Fibroblast of gingiva (primary cell): ENCODE measurements at regions not wholly inside any gene's neighbourhood (a gene's known extent, or its start where the extent isn't known, plus 50 kb on each side); places are given as distances from the start of the nearest gene placed in this dataset.

Experiments used
- DNase-seq: peaks from one replicate; pipeline ENCODE4 v3.0.0-alpha.2; 2011; ENCODE audit warnings: low read depth

DNA sequence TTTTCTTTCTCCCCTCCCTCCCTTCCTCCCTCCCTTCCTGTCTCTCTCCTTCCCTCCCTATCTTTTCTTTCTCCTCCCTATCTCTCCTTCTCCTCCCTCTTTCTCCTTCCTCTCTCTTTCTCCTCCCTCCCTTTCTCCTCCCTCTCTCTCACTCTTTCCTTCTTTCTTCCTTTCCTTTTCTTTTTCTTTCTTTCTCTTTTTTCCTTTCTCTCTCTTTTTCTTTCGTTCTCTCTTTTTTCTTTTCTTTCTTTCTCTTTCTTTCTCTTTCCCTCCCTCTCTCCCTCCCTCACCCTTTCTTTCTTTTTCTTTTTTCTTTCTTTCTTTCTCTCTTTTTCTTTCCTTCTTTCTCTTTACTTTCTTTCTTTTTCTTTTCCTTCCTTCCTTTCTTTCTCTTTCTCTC lies 169.7 kb upstream of the LINC00305 start:
- no peak for DNase-seq

DNA sequence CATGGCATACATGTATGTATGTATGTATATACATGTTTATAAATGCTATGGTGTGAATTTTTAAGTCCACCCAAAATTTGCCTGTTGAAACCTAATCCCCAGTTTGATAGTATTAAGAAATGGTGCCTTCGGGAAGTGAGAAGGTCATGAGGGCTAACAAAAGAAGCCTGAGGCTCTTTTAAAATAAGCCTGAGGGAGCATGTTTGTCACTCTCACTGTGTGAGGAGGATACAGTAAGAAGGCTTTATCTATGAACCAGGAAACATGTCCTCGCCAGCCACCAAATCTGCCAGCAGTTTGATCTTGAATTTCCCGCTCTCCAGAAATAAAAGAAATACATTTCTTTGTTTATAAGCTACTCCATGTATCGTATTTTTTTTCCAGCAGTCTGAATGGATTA lies 163.0 kb upstream of the LINC00305 start:
- no peak for DNase-seq

DNA sequence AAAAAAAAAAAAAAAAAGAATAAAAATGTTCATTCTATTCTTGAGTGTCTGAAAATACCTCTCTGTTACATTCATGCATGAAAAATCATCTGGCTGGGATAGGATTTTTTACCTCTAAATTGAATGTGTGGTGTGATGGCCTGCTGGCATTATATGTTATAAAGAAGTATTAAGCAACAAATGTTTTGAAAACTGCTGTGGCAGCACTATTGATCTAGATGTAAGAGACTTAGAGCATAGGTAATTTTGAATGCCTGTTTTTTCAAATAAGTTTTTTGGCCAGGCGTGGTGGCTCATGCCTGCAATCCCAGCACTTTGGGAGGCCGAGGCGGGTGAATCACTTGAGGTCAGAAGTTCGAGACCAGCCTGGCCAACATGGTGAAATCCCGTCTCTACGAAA lies 147.0 kb upstream of the LINC00305 start:
- DNase-seq: no peak

DNA sequence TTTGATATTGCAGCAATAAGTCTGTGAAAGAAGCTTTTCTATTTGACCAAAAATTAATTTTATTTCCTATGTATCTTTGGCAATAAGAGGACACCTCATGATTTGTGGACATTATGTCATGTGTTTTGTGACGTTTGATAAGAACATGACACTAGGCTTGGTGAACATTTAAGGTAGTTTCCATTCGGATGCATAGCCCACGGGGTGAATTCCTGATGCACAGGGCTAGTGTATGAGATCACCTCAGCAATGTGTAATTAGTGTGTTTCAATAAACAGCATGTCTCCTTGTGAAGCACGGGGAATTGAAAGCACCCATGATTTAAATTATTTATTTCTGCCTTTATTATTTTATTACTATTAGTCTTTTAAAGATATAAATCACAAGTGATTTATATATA lies 146.1 kb upstream of the LINC00305 start:
- no peak for DNase-seq

DNA sequence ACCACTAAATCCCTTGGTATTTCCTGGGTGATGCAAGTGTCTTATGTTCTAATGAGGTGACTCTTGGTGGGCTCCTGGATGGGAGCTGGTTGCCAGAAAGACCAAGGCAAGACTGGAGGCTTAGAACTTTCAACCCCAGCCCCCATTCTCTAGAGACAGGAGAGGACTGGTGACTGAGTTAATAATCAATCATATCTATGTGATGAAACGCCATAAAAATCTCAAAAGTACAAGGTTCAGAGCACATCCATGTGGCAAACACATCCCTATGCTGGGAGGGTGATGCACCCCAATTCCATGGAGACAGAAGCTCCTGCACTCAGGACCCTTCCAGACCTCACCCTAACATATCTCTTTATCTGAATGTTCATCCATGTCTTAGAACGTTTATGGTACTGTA lies 139.5 kb upstream of the LINC00305 start:
- DNase-seq: no peak

DNA sequence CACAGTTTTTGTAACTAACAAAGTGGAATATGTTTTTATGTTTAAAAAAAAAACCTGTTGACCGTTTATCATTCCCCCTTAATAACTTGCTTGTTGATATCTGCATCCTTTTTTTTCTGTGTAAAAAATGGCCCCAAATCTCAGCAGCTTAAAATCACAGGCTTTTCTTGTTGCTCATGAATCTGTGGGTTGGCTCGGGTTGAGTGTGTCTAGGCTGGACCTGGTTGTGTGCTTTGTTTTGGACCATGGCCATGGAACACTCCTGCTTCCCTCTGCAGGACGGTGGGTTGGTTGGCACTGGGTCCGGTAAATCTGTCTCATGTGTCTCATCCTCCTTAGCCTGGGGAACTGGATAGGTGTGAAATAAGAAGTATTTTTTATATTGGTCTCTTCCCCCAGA lies 139.0 kb upstream of the LINC00305 start:
- DNase-seq: no peak

DNA sequence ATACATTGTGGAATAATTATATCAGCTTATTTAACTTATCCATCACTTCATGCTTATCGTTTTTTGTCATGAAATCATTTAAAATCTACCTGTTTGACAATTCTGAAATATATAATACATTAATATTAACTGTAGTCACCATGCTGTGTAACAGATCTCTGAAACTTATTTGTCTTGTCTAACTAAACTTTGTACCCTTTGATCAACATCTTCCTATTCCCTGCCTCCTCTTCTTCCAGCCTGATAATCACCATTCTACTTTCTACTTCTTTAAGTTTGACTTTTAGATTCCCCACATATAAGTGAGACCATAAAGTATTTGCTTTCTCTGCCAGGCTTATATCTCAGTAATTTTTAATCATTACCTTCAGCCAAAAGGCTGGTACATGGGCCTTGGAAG lies 134.2 kb upstream of the LINC00305 start:
- no peak for DNase-seq

DNA sequence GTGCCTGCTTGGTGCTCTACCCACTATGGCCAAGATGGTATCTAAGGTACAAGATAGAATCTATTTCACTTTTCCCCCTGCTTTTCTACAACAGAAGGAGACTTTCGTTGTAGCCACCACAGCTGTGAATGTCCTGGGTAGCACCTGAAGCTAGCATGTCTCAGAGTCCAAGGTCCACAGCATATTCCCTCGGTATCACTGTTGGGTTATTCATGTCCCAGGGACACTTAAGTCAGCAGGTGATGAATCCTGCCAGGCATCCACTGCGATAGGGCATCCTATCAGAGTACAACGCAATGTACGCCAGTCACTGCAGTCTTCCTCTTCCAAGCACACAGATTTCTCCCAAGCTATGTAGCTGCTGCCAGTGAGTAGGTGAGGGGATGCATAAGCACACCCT lies 129.1 kb upstream of the LINC00305 start:
- DNase-seq: no peak

DNA sequence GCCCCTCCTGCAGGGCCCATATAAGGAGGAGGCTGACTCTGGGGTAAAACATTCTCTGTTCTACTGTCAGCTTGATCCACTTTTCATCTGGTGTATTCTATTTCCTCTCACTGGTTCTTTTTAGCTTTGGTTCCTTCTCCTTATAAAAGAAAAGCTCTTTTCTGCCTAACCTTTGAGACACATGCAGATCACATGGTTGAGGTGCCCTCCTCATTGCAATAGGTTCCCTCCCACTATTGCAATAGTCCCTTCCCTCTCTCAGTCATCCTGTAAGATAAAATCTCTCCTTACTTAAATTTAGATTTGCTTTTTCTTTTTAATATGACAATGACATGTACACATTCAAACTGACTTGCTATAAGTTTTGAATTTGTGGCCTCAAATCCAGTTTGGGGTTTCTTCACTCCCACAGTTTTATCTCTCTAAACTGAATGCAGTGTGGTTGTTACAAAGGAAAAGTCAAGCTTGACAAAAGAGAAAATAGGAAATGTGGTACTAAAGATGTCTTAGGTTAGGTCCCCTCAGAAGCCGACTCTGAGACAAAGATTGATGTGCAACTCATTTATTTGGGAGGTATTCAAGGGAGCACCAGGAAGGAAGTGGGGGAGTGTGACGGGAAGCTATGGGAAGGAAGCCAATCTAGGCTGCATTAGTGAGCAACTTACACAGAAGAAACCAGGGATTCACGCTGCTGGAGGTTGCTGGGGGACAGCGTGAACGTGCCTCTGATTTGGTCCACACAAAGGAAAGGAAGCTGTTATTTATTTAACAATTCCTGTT lies 127.6 kb upstream of the LINC00305 start:
- DNase-seq: no peak

DNA sequence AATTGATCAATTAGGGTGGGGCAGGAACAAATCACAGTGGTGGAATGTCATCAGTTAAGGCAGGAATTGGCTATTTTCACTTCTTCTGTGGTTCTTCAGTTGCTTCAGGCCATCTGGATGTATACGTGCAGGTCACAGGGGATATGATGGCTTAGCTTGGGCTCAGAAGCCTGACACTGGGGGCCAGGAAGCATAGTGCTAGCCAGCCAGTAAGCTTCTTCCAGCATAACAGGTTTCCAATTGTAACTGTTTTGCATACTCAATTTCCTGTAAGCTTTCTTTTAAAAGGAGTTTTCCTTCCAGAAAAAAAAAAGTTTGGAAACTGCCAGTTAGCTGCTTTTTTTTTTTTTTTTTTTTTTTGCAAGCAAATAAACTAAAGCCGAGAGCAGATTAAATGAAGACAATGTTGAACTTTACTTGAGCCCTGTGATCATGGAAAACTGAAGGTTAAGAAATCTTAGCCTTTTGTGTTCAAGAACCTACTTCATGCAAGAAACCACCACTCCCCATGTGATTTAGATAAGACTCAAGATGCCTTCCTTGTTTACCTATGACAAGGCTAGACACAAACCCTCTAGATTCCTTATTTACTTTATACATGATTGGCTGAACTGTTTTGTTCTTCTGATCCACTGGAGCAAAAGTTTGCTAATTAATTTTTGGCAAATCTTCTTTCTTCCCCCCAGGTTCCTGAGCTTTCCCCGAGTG lies 126.9 kb upstream of the LINC00305 start:
- DNase-seq: no peak

DNA sequence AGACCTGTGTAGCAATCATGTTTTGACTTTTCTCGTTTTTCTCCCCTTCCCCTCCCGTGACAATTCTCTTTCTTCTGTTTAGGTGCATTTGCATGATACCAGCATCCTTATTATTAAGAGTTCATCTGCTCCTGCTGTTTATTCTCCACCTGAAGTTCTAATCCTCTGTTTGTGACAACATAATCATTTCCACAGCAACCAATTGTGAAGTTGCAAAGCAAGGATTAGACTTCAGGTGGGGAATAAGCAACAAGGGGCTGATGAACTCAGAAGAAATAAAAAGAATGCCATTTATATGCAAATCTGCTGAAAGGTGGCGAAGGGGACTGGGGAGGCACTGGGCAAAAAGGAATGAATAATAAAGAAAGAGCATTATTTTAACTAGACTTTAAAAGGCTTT lies 124.8 kb upstream of the LINC00305 start:
- DNase-seq: no peak

DNA sequence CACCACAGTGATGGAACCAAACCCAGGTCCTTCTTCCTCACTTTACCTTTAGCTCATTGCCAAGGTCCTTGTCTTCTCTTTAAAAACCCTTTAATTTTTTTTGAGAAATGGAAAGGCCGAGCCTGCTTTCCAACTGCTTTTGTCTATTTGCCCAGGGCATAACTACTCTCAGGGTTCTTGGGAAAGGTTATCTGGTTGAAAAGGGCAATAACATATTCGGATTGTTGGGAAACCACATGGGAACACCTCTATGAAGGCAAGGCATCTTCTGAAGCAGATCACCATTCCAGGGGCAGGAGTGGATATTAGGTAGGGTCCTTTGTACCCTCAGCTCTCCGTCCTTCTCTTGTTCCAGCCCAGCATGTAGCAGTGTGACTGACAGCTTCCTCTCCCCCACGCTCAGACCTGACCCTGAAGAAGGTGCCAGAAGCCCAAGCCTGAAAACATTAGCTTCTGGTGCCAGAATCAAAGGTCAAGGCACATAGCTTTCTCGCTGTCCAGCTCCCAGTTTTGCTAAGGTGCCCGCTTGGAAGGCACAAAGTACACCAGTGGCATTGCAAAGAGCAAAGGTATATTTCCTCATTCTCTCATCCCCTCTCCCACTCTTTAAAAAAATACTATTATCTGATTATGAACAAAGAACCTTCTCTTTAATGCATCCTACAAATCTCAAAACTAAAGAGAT lies 123.2 kb upstream of the LINC00305 start:
- no peak for DNase-seq

DNA sequence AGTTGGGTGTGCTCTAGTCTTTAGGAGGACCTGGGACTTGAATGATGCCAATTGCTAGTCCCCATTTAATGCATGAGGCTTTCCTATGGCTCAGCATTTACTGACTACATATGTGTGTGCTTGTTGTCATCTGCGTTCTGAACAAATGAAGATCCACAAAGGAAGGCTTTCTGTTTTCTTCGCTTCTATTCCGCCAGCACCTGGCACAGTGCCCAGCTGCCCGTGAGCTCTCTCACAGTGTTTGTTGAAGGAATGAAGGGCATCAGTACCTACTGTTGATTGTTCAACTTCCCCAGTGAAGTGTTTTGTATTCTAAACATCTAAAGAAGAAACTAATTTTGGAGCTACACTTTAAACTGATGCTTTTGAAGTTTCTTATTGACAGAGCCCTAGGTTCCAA lies 122.4 kb upstream of the LINC00305 start:
- no peak for DNase-seq

DNA sequence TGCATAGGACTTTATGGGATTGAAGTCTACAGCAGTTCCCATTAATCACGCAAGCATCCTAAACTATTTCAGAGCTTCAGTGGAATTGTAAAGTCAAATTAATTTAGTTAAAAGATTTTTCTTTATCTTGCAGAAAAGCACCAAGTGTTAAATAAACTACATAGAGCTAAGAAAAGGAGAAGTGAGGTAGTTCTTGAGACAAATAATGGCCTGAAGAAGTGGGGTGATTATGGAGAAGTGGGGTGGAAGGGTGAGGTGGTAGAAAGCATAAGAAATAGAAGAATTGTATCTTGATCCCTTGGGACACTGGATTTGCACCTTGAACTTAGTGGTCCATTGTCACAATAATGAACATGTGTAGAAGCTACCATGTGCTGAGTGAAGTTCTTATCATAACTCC lies 121.7 kb upstream of the LINC00305 start:
- DNase-seq: no peak

DNA sequence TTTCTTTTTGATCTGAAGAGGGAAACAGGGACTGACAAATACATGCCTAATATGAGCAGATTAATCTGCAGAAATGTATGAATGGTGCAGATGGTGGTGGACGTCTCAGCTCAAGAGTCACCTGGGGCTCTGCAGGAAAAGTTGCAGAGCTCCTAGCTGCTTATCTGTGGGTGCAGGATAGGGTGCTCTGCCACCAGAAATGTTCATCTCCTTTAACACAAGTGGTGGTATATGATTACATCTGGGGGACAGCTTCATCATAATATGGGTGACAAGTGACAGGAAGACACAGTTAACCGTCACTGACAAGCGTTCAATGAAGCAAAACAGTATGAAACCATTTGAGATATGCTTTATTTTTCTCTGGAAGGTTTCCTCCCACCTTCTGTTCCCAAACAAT lies 121.2 kb upstream of the LINC00305 start:
- no peak for DNase-seq

DNA sequence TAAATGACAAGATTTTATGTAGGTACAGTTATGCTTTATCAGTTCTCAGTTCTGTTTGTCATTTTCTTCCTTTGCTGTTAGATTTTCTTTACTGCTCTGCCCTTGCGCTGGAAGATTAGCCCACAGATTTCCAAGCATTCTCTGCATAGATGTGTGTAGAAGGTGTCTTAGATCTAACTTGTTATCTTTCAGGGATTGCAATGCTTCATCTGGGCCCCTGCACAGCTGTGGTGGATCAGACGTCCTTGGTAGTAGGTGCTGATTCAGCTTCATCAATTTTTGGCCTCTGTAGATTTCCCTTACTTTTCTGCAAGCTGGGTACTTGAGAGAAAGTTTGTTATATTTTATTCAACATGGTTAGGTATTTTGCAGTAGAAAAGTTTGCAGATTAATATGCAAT lies 115.3 kb upstream of the LINC00305 start:
- no peak for DNase-seq

DNA sequence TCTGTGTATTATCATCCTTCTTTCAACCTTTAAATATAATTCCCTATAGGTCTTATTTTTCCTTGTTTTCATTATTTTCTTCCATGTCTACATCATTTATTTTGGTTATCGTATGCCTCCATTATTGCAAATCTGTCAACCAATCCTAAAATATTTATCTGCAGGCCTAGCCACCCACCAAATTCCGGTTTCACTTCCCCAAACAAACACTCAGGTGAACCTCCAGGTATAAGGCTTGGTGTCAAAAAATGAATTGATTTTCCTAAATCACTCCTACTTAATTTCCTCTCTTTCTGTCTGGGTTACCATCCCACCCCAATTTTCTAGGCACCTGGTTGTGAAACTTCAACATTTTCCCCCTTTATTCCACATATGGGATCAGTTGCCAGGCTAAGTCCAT lies 111.9 kb upstream of the LINC00305 start:
- DNase-seq: no peak

DNA sequence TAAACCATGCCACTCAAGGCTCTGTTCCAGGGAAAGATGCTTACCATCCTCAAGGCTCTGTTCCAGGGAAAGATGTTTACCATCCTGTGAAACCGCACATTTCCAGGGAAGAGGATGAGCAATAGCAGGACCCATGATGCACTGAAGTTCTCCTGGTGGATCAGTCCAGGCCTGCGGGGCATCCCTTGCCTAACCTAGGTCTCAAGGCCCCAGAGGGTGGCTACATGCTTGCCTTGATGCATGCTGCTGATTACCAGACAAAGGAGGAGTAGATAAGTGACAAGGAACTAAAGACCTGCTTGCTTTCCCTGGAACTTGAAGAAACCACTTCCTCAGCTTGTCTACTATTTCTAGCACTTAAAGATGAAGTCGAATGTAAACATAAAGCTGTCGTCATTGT lies 111.0 kb upstream of the LINC00305 start:
- DNase-seq: no peak

DNA sequence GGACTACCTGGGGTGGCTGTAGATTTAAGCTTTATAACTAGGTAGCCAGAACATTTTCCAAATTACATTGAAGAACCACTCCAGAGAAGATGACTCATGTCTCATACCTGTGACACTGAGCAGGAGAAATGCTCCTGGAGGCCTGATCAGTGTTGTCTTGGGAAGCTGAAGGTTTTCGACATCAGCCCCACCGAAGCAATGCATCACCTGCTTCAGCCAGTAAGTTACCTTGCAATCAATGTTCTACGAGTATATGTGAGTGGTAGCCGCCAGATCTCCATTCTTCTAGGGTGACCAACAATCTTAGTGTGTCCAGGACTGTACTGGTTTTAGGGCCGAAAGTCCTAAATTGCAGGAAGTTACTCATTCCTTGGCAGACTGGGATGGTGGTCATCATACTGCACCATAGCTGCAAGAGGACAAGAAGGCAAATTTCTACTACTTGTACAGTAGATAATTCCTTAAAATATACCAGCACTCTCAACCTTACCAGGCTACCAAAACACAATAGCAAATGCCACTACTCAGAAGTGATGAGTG lies 109.3 kb upstream of the LINC00305 start:
- no peak for DNase-seq

DNA sequence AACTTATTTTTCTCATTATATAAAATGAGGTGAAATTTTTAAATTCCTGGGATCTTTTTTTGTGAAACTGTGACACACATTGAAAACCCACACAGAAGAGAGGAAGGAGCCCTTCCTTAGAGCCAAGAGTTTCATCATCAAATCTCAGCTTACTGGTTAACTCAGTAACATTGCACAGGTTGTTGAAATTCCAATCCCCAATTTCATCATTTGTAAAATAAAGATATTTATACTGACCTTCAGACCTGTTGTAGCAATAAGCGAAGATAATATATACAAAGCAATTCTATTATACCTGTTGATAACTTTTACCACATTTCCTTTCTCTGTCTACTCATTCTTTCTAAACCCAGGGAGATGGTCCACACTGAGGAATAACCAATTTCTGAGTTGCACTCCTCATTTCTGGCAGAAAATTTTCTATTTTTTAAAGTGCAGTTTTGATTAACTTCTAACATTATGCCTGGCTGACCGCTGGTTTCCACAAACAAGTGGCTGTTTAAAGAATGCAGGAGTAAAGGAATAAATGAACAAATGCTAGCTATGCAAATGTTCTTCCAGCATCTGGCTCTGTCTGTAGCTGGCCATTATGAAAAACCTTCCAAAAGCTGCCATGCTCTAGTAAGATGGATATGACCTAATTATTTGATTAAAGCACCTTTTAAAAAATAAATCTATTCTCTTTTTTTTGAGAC lies 105.7 kb upstream of the LINC00305 start:
- DNase-seq: no peak

DNA sequence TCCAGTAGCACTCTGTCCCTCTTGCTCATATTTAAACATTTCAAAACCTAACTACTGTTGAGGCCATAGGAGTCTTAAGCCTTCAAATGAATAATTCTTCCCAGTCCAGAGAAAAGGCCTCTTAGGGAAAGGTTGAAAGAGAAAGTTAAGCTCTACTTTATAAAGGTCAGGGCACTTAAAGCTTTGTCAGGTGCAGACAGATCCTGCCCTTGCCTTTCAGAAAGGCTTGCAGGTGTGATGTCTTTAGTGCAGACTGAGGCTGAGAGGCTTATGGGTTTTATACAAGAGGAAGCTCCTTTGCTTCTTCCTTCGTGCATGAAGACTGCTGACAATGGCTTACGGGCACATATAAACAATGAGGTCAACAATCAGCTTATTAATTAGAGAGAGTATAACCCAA lies 105.0 kb upstream of the LINC00305 start:
- no peak for DNase-seq

DNA sequence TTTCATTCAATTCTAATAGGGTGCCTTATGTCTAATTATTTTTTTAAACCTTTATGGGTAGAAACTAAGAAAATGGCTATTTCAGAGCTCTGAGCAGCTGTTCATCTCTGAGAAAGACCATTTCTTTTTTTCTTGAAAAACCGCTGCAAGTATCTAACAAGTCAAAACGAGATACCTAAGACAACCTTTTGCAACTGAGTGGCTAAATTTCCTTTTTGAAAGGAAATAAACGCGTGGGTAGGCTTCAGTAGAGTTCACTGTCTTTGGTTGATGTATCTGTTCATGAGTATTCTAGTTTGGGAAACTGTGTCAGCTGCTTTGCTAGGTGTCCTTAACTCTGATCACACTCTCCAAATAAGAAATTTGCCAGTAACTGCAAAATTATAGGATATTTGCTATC lies 104.3 kb upstream of the LINC00305 start:
- DNase-seq: no peak
